Chondrocyte (in vitro differentiated cells): ENCODE measurements at regions not wholly inside any gene's neighbourhood (a gene's known extent, or its start where the extent isn't known, plus 50 kb on each side); places are given as distances from the start of the nearest gene placed in this dataset.

Experiments used
- DNase-seq: peaks from one replicate; pipeline ENCODE4 v3.0.0; 2021; ENCODE audit warnings: mixed read lengths, low spot score
- H3K27ac Mint-ChIP-seq: one replicate; pipeline ENCODE4 v1.8.0; 2021; ENCODE audit warnings: mild to moderate bottlenecking, moderate library complexity, mixed read lengths; ENCODE audit not compliant: unreplicated experiment
- H3K27me3 Mint-ChIP-seq: 2 replicates; pipeline ENCODE4 v1.8.0; 2021; ENCODE audit warnings: low read depth, mixed read lengths
- H3K36me3 Mint-ChIP-seq: 2 replicates; pipeline ENCODE4 v1.8.0; 2021; ENCODE audit warnings: low read depth, mixed read lengths
- H3K4me1 Mint-ChIP-seq: 2 replicates; pipeline ENCODE4 v1.8.0; 2021; ENCODE audit warnings: low read depth, mild to moderate bottlenecking, mixed read lengths
- H3K4me3 Mint-ChIP-seq: one replicate; pipeline ENCODE4 v1.8.0; 2021; ENCODE audit warnings: mild to moderate bottlenecking, moderate library complexity, mixed read lengths; ENCODE audit not compliant: unreplicated experiment
- H3K9me3 Mint-ChIP-seq: 2 replicates; pipeline ENCODE4 v1.8.0; 2021; ENCODE audit warnings: low read depth, mixed read lengths
- TF ChIP-seq, protein P1 (sequence below): fragments of 200-600 bp; sonication (generic); IDR thresholded peaks from 2 replicates; pipeline ENCODE4 v1.5.0; 2021; ENCODE audit warnings: antibody characterized with exemption, mild to moderate bottlenecking, moderate library complexity

GRCh38 chr6:81633391-81633790 is 119.1 kb downstream of the TENT5A start:
- H3K4me1 Mint-ChIP-seq: peaks cover 4% of the 10 kb centered on the region
- peaks cover 10% of the 10 kb centered on the region for H3K36me3 Mint-ChIP-seq
- H3K27ac Mint-ChIP-seq: no peak overlapping the region
- TF ChIP-seq, protein P1, sequence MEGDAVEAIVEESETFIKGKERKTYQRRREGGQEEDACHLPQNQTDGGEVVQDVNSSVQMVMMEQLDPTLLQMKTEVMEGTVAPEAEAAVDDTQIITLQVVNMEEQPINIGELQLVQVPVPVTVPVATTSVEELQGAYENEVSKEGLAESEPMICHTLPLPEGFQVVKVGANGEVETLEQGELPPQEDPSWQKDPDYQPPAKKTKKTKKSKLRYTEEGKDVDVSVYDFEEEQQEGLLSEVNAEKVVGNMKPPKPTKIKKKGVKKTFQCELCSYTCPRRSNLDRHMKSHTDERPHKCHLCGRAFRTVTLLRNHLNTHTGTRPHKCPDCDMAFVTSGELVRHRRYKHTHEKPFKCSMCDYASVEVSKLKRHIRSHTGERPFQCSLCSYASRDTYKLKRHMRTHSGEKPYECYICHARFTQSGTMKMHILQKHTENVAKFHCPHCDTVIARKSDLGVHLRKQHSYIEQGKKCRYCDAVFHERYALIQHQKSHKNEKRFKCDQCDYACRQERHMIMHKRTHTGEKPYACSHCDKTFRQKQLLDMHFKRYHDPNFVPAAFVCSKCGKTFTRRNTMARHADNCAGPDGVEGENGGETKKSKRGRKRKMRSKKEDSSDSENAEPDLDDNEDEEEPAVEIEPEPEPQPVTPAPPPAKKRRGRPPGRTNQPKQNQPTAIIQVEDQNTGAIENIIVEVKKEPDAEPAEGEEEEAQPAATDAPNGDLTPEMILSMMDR: no peak
- H3K9me3 Mint-ChIP-seq: peaks cover 24% of the 10 kb centered on the region
- no peak overlapping the region for H3K4me3 Mint-ChIP-seq
- no peaks in the 10 kb centered on the region for H3K27me3 Mint-ChIP-seq
- DNase-seq: no peak

DNA sequence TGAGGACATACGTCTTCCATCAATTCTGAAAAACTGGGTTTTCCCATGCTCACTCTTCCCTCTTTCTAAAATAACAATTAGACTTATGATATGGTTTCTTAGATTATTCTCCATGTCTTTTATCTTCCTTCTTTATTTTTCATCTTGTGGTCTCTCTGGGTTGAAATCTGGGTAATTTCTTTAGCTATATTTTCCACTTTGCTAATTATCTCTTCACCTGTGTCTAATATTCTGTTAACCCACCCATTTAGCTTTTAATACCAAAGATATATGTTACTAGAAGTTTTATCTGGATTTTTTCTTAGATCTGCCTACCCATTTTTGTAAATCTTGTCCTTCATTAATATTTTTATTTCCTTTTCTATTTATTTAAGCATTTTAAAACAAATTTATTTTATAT is 121.8 kb downstream of the TENT5A start:
- no peak overlapping the region for H3K27ac Mint-ChIP-seq

GRCh38 chr6:81625216-81625615 is 127.3 kb downstream of the TENT5A start:
- peaks cover 3% of the 10 kb centered on the region for H3K4me1 Mint-ChIP-seq
- no peak overlapping the region for H3K27ac Mint-ChIP-seq
- H3K36me3 Mint-ChIP-seq: peaks cover 2% of the 10 kb centered on the region
- no peak for DNase-seq
- H3K27me3 Mint-ChIP-seq: no peaks in the 10 kb centered on the region
- no peak overlapping the region for H3K4me3 Mint-ChIP-seq
- TF ChIP-seq, protein P1: no peak
- H3K9me3 Mint-ChIP-seq: peaks cover 16% of the 10 kb centered on the region

More for the DNA sequence above, 121.8 kb downstream of the TENT5A start:
- no peak overlapping the region for H3K4me3 Mint-ChIP-seq
- H3K4me1 Mint-ChIP-seq: no peaks in the 10 kb centered on the region
- no peak for DNase-seq
- H3K27me3 Mint-ChIP-seq: no peaks in the 10 kb centered on the region
- peaks cover 28% of the 10 kb centered on the region for H3K9me3 Mint-ChIP-seq
- H3K36me3 Mint-ChIP-seq: peaks cover 10% of the 10 kb centered on the region
- TF ChIP-seq, protein P1: no peak

GRCh38 chr6:81624453-81624852 is 128.0 kb downstream of the TENT5A start:
- peaks cover 16% of the 10 kb centered on the region for H3K9me3 Mint-ChIP-seq
- TF ChIP-seq, protein P1: no peak
- peaks cover 2% of the 10 kb centered on the region for H3K36me3 Mint-ChIP-seq
- no peak overlapping the region for H3K27ac Mint-ChIP-seq
- peaks cover 3% of the 10 kb centered on the region for H3K4me1 Mint-ChIP-seq
- H3K4me3 Mint-ChIP-seq: no peak overlapping the region
- H3K27me3 Mint-ChIP-seq: no peaks in the 10 kb centered on the region
- no peak for DNase-seq

DNA sequence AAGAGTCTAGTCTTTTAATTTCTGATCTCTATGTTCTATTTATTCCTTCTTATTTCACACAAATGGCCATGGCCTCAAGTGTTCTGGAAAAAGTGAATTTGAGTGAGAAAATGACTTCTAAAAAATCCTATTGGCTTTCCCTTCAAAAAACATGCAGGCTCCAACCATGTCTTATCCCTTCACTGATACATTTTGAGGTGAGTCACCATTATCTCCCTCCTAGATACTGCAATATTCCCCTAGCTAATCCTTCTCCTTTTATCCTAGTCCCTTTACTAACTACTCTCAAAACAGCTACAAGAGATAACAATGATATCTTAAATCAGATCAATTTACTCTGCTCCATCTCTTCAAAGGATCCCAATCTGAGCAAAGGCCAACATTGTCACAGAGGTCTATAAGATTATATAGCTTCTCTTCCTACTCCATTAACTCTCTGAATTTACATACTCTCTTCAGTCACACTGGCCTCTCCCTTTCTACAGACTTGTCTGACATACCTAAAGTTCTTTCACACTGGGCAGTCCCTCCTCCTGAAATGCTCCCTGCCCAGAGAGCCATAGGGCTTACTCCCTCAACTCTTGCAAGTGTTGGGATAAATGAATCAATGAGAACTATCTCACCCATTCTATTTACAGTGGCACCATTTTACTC is 129.2 kb downstream of the TENT5A start:
- peaks cover 11% of the 10 kb centered on the region for H3K9me3 Mint-ChIP-seq
- peaks cover 3% of the 10 kb centered on the region for H3K4me1 Mint-ChIP-seq
- no peaks in the 10 kb centered on the region for H3K27me3 Mint-ChIP-seq
- no peak for DNase-seq
- no peak overlapping the region for H3K27ac Mint-ChIP-seq
- H3K4me3 Mint-ChIP-seq: no peak overlapping the region
- no peaks in the 10 kb centered on the region for H3K36me3 Mint-ChIP-seq
- TF ChIP-seq, protein P1: no peak
